ENCODE measurements at regions not wholly inside any gene's neighbourhood (a gene's known extent, or its start where the extent isn't known, plus 50 kb on each side); places are given as distances from the start of the nearest gene placed in this dataset.
"Not testable (repeated sequence)": the region's sequence is repeated elsewhere in the genome, so short reads cannot be mapped to it uniquely, and the experiment has no call there.

DNA sequence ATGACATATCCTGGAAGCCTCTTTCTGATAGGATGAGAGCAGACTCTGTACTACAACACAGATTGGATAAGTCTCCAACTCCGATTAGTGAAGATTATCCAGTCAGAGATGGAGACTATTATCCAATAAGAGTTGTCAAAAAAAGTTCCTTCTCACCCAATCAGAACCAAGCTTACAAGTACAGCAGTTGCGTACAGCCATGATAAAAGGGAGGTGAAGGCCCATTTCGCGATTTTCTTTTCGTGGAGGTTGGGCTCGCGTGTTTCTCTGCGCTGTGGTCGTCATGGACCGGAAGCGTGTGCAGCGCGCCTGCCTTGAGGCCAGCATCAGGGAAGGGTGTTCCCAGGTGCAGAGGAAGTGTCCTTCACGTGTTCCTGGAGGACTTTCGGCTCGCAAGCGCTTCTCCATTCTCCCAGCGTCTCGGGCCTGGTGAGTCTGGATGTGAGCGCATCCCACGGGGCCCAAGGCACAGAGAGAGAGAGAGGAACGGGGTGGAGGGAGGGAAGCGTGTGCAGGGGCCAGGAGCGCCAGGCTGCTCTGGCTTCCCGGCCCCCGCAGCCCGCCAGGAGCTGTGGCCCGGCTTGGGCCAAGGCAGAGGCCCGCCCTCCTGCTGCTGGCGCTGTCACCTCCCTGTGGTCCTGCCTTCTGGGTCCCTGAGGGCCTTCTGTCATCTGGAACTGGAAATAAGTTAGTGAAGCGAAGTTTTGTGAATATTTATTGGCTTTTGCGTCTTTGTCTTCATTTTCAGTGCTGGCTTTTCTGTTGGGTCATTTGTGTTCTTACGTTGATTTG, 53.9 kb downstream of the CDRT15L2 start:
- H3K27me3 ChIP-seq; DNase-seq; H3K4me3 ChIP-seq; H3K9me3 ChIP-seq; H3K4me1 ChIP-seq (ENCODE audit: insufficient read depth); intact Hi-C loops (cut with DNase I); H3K36me3 ChIP-seq; H3K27ac ChIP-seq: not testable (repeated sequence)
- 88 to 91% (median 91%) methylated on average over 33 of the region's 33 CpGs for WGBS, 3 donors

- H3K27me3 ChIP-seq; H3K4me1 ChIP-seq (ENCODE audit: insufficient read depth); DNase-seq; H3K36me3 ChIP-seq; intact Hi-C loops (cut with DNase I); H3K9me3 ChIP-seq; H3K27ac ChIP-seq; H3K4me3 ChIP-seq: not testable (repeated sequence)
- 75 to 79% (median 77%) methylated on average over 6 to 7 of the region's 7 CpGs for WGBS, 3 donors
Observed at GRCh38 chr17:20640147-20640546, 60.6 kb downstream of the CDRT15L2 start.

DNA sequence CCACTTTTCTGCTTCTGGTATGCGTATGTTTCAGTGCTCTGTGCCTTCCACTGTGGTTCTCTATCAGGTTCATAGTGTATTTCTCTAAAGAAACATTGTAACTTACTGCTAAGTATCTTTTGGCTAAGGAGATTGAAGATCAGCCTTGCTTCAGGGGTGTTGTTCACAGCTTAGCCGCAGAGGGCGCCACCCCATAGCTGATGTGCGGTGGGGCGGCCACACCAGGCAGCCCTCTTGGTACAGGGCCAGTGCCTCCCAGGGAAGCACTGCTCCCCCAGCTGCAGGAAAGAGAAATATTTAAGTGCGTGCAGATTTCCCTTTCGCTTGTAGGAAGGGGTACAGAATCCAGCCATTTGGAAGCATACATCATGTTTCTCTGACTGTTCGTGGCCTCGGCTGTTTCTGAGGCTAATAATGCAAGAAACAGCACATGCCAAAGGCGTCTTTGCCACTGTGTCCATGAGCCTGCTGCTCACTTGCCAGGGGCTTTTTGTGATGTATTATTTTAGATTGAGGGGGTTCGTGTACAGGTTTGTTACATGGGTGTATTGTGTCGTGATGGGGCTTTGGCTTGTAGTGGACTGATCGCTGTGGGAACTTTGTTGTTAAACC, 67.2 kb downstream of the CDRT15L2 start:
- H3K9me3 ChIP-seq; H3K27me3 ChIP-seq; H3K27ac ChIP-seq; intact Hi-C loops (cut with DNase I); H3K36me3 ChIP-seq; H3K4me1 ChIP-seq (ENCODE audit: insufficient read depth); H3K4me3 ChIP-seq: not testable (repeated sequence)
- WGBS, 3 donors, result 16 to 29% (median 22%) methylated on average over 13 of the region's 13 CpGs
- peak in 1 of 5 donors; percentile 43 for DNase-seq

DNA sequence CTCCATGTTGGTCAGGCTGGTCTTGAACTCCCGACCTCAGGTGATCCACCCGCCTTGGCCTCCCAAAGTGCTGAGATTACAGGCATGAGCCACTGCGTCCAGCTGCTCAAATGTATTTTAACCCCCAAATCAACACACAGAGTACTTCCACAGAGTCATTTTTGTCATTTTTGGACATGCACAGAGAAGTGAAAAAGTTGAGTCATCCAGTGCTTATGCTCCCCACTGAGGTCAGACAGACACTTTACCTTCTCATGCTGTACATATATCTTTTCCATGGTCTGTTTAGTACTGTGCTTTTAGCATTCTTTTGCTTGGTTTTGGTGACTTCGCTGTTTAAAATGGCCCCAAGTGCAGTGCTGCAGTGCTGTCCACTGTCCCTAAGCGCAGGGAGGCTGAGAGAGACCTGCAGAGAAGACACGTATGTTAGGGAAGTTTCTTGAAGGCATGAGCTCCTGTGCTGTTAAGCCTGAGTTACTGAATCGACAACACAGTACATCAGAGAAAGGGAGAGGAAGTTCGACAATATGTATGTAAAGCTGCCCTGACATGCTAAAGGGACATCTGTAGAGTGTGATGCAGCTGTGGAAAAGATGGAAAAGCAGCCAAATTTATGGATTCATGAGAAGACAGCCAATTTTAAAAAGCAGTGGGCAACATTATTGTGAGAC, 69.7 kb downstream of the CDRT15L2 start:
- H3K4me3 ChIP-seq; H3K36me3 ChIP-seq; H3K27me3 ChIP-seq; DNase-seq; H3K27ac ChIP-seq; intact Hi-C loops (cut with DNase I); H3K4me1 ChIP-seq (ENCODE audit: insufficient read depth); H3K9me3 ChIP-seq: not testable (repeated sequence)
- 69 to 74% (median 70%) methylated on average over 8 of the region's 8 CpGs for WGBS, 3 donors

GRCh38 chr17:20651022-20651421, 71.5 kb downstream of the CDRT15L2 start:
- H3K27me3 ChIP-seq; H3K9me3 ChIP-seq; H3K4me1 ChIP-seq (ENCODE audit: insufficient read depth); DNase-seq; H3K36me3 ChIP-seq; H3K27ac ChIP-seq; H3K4me3 ChIP-seq; intact Hi-C loops (cut with DNase I): not testable (repeated sequence)
- WGBS, 3 donors, result 78 to 85% (median 80%) methylated on average over 8 of the region's 8 CpGs

DNA sequence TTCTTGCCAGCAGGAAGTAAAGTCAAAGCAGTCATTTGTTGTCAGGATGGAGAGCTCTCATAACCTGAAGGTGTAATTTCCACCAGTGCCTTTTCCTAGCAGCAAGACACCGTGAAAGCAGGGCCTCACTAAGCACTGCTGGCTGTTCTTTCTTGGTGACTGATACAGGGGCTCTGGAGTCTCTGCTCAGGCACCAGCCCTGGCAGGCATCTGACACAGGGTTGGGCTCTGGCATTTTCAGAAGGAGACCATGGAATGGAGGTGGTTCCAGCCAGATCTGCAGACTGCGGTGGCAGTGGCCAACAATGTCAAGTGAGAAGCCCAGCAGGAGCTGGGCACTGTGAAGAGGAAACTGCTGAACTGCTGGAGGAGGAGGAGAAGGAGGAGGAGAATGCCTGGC, 72.2 kb downstream of the CDRT15L2 start:
- WGBS, 3 donors, result 44 to 78% (median 45%) methylated on average over 1 to 2 of the region's 2 CpGs
- H3K4me1 ChIP-seq (ENCODE audit: insufficient read depth); H3K9me3 ChIP-seq; H3K27ac ChIP-seq; H3K27me3 ChIP-seq; H3K4me3 ChIP-seq; intact Hi-C loops (cut with DNase I); H3K36me3 ChIP-seq; DNase-seq: not testable (repeated sequence)

DNA sequence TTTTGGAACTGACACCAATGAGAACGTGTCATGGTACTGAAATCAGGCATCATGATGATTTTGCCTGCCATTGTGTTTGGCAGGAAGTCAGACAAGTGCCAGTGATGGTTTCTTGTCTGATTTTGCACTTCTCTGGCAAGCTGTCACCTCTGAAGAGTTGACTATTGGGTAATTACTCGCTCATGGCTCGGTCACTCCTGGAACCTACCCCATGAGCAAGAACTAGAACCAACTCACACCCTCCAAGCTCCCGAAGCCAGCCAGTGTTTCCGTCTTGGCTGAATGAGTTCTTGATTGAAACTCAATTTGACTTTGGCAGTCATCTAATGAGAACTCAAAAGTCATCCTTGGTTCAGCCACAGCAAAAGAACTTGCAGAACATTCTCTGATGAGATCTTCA, 73.9 kb downstream of the CDRT15L2 start:
- H3K36me3 ChIP-seq; H3K4me3 ChIP-seq; intact Hi-C loops (cut with DNase I); H3K9me3 ChIP-seq; H3K27ac ChIP-seq; H3K4me1 ChIP-seq (ENCODE audit: insufficient read depth); H3K27me3 ChIP-seq; DNase-seq: not testable (repeated sequence)
- 84 to 90% (median 85%) methylated on average over 2 to 3 of the region's 5 CpGs for WGBS, 3 donors

- 41 to 57% (median 53%) methylated on average over 4 of the region's 4 CpGs for WGBS, 3 donors
- H3K36me3 ChIP-seq; H3K4me3 ChIP-seq; H3K27me3 ChIP-seq; intact Hi-C loops (cut with DNase I); H3K4me1 ChIP-seq (ENCODE audit: insufficient read depth); H3K27ac ChIP-seq; DNase-seq; H3K9me3 ChIP-seq: not testable (repeated sequence)
Observed at GRCh38 chr17:20654114-20654513, 74.6 kb downstream of the CDRT15L2 start.

DNA sequence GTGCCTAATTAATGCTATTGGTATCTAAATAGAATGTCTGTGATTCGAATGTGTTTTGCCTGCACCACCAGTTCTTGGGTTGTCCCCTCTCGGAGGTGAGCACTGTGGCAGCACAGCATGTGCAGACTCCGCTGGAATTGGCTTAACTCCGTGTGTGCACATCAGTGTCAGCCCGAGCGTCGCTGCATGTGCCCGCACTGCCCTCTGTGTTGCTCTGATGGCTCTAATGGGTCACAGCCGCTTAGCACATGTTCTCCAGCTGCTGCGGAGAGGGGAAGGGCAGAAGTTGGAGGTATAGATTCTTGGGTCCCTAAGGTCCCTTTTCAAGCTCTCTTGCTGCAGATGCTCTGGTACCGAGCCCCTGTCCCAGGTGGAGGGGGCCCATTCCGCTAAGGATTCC, 75.1 kb downstream of the CDRT15L2 start:
- 74 to 88% (median 82%) methylated on average over 5 to 8 of the region's 12 CpGs for WGBS, 3 donors
- H3K9me3 ChIP-seq; H3K4me3 ChIP-seq; H3K27me3 ChIP-seq; H3K4me1 ChIP-seq (ENCODE audit: insufficient read depth); H3K36me3 ChIP-seq; DNase-seq; intact Hi-C loops (cut with DNase I); H3K27ac ChIP-seq: not testable (repeated sequence)

- H3K9me3 ChIP-seq; H3K27me3 ChIP-seq; H3K4me1 ChIP-seq (ENCODE audit: insufficient read depth); DNase-seq; H3K36me3 ChIP-seq; H3K27ac ChIP-seq; H3K4me3 ChIP-seq; intact Hi-C loops (cut with DNase I): not testable (repeated sequence)
- whole genome bisulfite sequencing, 3 donors, result 18 to 36% (median 25%) methylated on average over 3 to 6 of the region's 6 CpGs
Observed at GRCh38 chr17:20665103-20665955, 85.8 kb downstream of the CDRT15L2 start.

DNA sequence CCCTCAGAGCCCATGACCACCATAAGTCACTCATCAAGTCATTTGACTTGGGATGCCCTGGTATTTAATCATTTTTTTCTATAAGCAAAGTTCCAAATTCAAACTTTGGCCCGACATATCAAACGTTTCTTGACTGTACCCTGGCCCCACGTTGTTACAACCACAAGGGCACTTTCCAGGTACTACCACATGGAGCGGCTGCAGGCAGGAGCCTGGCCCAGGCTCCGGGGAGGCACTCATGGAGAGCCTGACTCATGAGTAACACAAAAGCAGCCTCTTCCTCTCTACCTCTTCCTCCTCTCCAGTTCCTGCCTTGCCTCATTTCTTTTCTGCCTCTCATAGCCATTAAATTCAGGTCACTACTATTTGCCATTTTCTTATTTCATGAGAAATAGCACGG, 87.2 kb downstream of the CDRT15L2 start:
- H3K27me3 ChIP-seq; H3K9me3 ChIP-seq; H3K4me3 ChIP-seq; intact Hi-C loops (cut with DNase I); H3K4me1 ChIP-seq (ENCODE audit: insufficient read depth); H3K36me3 ChIP-seq; DNase-seq; H3K27ac ChIP-seq: not testable (repeated sequence)
- WGBS, 3 donors, result 80 to 88% (median 83%) methylated on average over 5 to 6 of the region's 6 CpGs
